Caco-2 (cell line): ENCODE measurements at regions not wholly inside any gene's neighbourhood (a gene's known extent, or its start where the extent isn't known, plus 50 kb on each side); places are given as distances from the start of the nearest gene placed in this dataset.

Source experiments
- BruUV-seq: library from RNA; stranded (reverse); fragments of 400-500 nt; replicated peaks from 2 replicates; lab custom pipeline; 2021; lab: Mats Ljungman, UMichigan
- CTCF ChIA-PET: fragments of 300-600 bp; sonication (Branson Sonifier 250); formaldehyde crosslinking; loops from one replicate; lab custom pipeline; 2022; ENCODE audit warnings: antibody characterized with exemption; lab: Charles Lee
- POLR2A ChIA-PET: fragments of 300-600 bp; sonication (Branson Sonifier 250); formaldehyde crosslinking; loops from one replicate; lab custom pipeline; 2022; ENCODE audit warnings: antibody characterized with exemption; lab: Charles Lee
- DNase-seq, 2 experiments: peaks; one replicate each; pipeline versions ENCODE4 v3.0.0 to v3.0.0-alpha.2; 2020 to 2022
- H3K27me3 ChIP-seq: replicated peaks from 2 replicates; pipeline ENCODE4 v1.6.0; 2011; ENCODE audit warnings: low read length; ENCODE audit not compliant: control insufficient read depth, insufficient read depth
- H3K36me3 ChIP-seq: 2 replicates; pipeline ENCODE4 v1.5.1; 2011; ENCODE audit warnings: low read length; ENCODE audit not compliant: control insufficient read depth, insufficient read depth
- H3K4me1 ChIP-seq: fragments of 250-450 bp; sonication (Bioruptor Pico); 2 replicates; pipeline ENCODE4 v1.5.1; 2020; ENCODE audit warnings: mild to moderate bottlenecking
- H3K4me3 ChIP-seq: 2 replicates; pipeline ENCODE4 v1.5.1; 2011; ENCODE audit warnings: low read depth, mild to moderate bottlenecking, control low read depth, low read length
- H3K9me3 ChIP-seq: fragments of 250-450 bp; sonication (Bioruptor Pico); 2 replicates; pipeline ENCODE4 v1.5.1; 2020; ENCODE audit warnings: mild to moderate bottlenecking, moderate library complexity
- H3K27ac Mint-ChIP-seq: one replicate; pipeline ENCODE4 v1.8.0; 2022; ENCODE audit warnings: mixed read lengths; ENCODE audit not compliant: unreplicated experiment
- H3K27me3 Mint-ChIP-seq: one replicate; pipeline ENCODE4 v1.8.0; 2022; ENCODE audit warnings: mixed read lengths; ENCODE audit not compliant: insufficient read depth, unreplicated experiment
- H3K36me3 Mint-ChIP-seq: one replicate; pipeline ENCODE4 v1.8.0; 2022; ENCODE audit warnings: mild to moderate bottlenecking, mixed read lengths; ENCODE audit not compliant: insufficient read depth, unreplicated experiment
- H3K4me1 Mint-ChIP-seq: one replicate; pipeline ENCODE4 v1.8.0; 2022; ENCODE audit warnings: low read depth, mixed read lengths; ENCODE audit not compliant: unreplicated experiment
- H3K4me3 Mint-ChIP-seq: one replicate; pipeline ENCODE4 v1.8.0; 2022; ENCODE audit warnings: mild to moderate bottlenecking, moderate library complexity, mixed read lengths; ENCODE audit not compliant: unreplicated experiment
- H3K9me3 Mint-ChIP-seq: one replicate; pipeline ENCODE4 v1.8.0; 2022; ENCODE audit warnings: mixed read lengths; ENCODE audit not compliant: unreplicated experiment
- intact Hi-C: fragments of 100-400 bp; cut with micrococcal nuclease; formaldehyde crosslinking; loops from one replicate; pipeline ENCODE4 v1.10.0; 2022; ENCODE audit not compliant: unreplicated experiment
- TF ChIP-seq, protein P1 (sequence below), 2 experiments: fragments of 200-600 bp in 1 of 2; IDR thresholded peaks; 1 replicate in 1 of 2; 2 replicates in 1 of 2; pipeline versions ENCODE4 v1.5.1 to v1.8.0; 2011 to 2022; ENCODE audit warnings: antibody characterized with exemption in 1 of 2, control low read depth in 1 of 2, inconsistent platforms in 1 of 2, low read depth in 1 of 2, low read length in 1 of 2, mild to moderate bottlenecking in 1 of 2, moderate library complexity in 1 of 2; ENCODE audit not compliant: insufficient read depth in 1 of 2, severe bottlenecking in 1 of 2, unreplicated experiment in 1 of 2

DNA sequence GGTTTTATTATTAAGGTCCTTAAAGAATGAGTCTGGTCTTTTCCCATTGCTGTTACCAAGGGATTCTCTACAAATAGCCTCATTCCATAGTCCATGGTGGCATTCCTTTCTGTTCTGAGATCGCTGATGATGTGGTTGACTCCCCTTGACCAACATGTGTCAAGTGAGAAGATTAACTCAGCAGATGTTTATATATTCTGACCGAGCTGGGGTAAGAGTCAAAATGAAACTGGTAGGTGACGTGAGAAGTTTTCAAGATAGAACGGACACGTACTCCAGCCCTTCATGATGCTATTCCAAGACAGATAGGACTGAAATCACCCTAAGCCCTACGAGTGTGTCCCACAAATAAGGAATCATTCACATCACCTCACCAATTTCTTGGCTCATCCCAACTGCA, 155.5 kb upstream of the WWC1 start:
- peaks cover 11% of the 10 kb centered on the region for H3K27me3 Mint-ChIP-seq
- no peaks in the 10 kb centered on the region for H3K9me3 ChIP-seq
- H3K27ac Mint-ChIP-seq, result no peak overlapping the region
- H3K4me1 ChIP-seq, result 0 out of 2 replicates have a peak, but pooled peaks cover 7% of the 10 kb centered on the region
- H3K27me3 ChIP-seq, result no peaks in the 10 kb centered on the region; the same call in 1 of the 2 replicates
- POLR2A ChIA-PET, result no interaction called here
- BruUV-seq, result no TSS peak
- peaks cover 11% of the 10 kb centered on the region for H3K4me1 Mint-ChIP-seq
- H3K36me3 Mint-ChIP-seq, result no peaks in the 10 kb centered on the region
- no peaks in the 10 kb centered on the region for H3K36me3 ChIP-seq
- H3K9me3 Mint-ChIP-seq, result no peaks in the 10 kb centered on the region
- H3K4me3 Mint-ChIP-seq, result no peak overlapping the region
- TF ChIP-seq, protein P1, sequence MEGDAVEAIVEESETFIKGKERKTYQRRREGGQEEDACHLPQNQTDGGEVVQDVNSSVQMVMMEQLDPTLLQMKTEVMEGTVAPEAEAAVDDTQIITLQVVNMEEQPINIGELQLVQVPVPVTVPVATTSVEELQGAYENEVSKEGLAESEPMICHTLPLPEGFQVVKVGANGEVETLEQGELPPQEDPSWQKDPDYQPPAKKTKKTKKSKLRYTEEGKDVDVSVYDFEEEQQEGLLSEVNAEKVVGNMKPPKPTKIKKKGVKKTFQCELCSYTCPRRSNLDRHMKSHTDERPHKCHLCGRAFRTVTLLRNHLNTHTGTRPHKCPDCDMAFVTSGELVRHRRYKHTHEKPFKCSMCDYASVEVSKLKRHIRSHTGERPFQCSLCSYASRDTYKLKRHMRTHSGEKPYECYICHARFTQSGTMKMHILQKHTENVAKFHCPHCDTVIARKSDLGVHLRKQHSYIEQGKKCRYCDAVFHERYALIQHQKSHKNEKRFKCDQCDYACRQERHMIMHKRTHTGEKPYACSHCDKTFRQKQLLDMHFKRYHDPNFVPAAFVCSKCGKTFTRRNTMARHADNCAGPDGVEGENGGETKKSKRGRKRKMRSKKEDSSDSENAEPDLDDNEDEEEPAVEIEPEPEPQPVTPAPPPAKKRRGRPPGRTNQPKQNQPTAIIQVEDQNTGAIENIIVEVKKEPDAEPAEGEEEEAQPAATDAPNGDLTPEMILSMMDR (IDR thresholded peaks at IDR 0.05; ENCODE audit: insufficient read depth in 1 of 2, low read depth in 1 of 2, low read length in 1 of 2, severe bottlenecking in 1 of 2, unreplicated experiment in 1 of 2), result no peak
- no peak for DNase-seq
- intact Hi-C loops, result no loop called here
- H3K4me3 ChIP-seq, result no peak overlapping the region
- CTCF ChIA-PET, result no interaction called here

GRCh38 chr5:168136340-168136739, 155.1 kb upstream of the WWC1 start:
- CTCF ChIA-PET, result no interaction called here
- H3K27me3 Mint-ChIP-seq, result peaks cover 12% of the 10 kb centered on the region
- H3K27me3 ChIP-seq, result no peaks in the 10 kb centered on the region; the same call in 1 of the 2 replicates

DNA sequence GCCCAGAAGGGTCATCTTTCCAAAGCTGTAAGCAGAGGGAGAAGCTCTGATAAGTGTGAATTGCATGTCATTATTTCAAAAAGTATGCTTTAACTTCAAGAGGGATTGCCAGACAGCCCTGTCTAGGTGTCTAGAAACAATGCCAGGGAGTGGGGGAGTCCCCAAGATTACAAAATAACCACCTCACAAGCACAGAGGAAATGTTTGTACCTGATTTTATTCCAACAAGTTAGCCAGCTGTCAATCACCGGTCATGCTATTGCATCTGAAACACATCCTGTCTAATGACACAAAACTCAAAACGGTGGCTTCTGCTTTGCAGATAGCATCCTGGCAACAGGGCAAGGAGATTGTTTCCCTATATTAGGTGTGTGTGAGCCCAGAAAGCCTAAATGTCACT, 154.2 kb upstream of the WWC1 start:
- Mint-ChIP-seq H3K4me3 (no peak overlapping the region), H3K27me3 (peaks cover 9% of the 10 kb centered on the region), H3K27ac (no peak overlapping the region), H3K9me3 (no peaks in the 10 kb centered on the region), H3K4me1 (peaks cover 11% of the 10 kb centered on the region), H3K36me3 (no peaks in the 10 kb centered on the region)
- DNase-seq, result no peak
- Histone ChIP-seq H3K4me3 (no peak overlapping the region), H3K4me1 (0 out of 2 replicates have a peak, but pooled peaks cover 7% of the 10 kb centered on the region), H3K27me3 (no peaks in the 10 kb centered on the region; the same call in 1 of the 2 replicates), H3K9me3 (no peaks in the 10 kb centered on the region), H3K36me3 (no peaks in the 10 kb centered on the region)
- TF ChIP-seq, protein P1 (IDR thresholded peaks at IDR 0.05; ENCODE audit: insufficient read depth in 1 of 2, low read depth in 1 of 2, low read length in 1 of 2, severe bottlenecking in 1 of 2, unreplicated experiment in 1 of 2), result no peak
- ChIA-PET CTCF (no interaction called here), POLR2A (no interaction called here)
- intact Hi-C loops, result no loop called here
- BruUV-seq, result no TSS peak

More at GRCh38 chr5:168136340-168136739, 155.1 kb upstream of the WWC1 start:
- Histone ChIP-seq H3K9me3 (no peaks in the 10 kb centered on the region), H3K36me3 (no peaks in the 10 kb centered on the region), H3K4me3 (no peak overlapping the region), H3K4me1 (0 out of 2 replicates have a peak, but pooled peaks cover 7% of the 10 kb centered on the region)
- intact Hi-C loops, result no loop called here
- no TSS peak for BruUV-seq
- H3K27ac Mint-ChIP-seq, result no peak overlapping the region
- POLR2A ChIA-PET, result no interaction called here
- H3K9me3 Mint-ChIP-seq, result no peaks in the 10 kb centered on the region
- no peak overlapping the region for H3K4me3 Mint-ChIP-seq
- H3K36me3 Mint-ChIP-seq, result no peaks in the 10 kb centered on the region
- TF ChIP-seq, protein P1 (IDR thresholded peaks at IDR 0.05; ENCODE audit: insufficient read depth in 1 of 2, low read depth in 1 of 2, low read length in 1 of 2, severe bottlenecking in 1 of 2, unreplicated experiment in 1 of 2), result no peak
- peaks cover 11% of the 10 kb centered on the region for H3K4me1 Mint-ChIP-seq
- no peak for DNase-seq
